ENCODE measurements at regions not wholly inside any gene's neighbourhood (a gene's known extent, or its start where the extent isn't known, plus 50 kb on each side); places are given as distances from the start of the nearest gene placed in this dataset.

DNA sequence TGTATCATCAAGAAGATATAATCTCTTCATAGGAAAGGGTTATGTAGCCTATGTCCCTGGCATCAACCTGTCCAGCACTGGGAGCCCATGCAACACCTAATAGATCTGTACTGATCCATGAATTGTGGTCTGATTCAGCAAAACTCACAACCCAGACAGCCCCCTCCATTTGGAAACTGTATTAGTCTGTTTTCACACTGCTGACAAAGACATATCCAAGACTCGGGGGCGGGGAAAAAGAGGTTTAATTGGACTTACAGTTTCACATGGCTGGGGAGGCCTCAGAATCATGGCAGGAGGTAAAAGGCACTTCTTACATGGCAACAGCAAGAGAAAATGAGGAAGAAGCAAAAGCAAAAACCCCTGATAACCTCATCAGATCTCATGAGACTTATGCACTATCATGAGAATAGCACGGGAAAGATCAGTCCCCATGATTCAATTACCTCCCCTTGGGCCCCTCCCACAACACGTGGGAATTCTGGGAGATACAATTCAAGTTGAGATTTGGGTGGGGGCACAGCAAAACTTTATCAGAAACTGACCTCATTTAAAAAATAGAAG, 83.3 kb downstream of the TRIM42 start:
- DNase-seq (ENCODE audit: low spot score): no peak
- in situ Hi-C loops (cut with MboI; ENCODE audit: low sequenced_read_pairs, unreplicated experiment): no loop called here
- TF ChIP-seq, protein P1, sequence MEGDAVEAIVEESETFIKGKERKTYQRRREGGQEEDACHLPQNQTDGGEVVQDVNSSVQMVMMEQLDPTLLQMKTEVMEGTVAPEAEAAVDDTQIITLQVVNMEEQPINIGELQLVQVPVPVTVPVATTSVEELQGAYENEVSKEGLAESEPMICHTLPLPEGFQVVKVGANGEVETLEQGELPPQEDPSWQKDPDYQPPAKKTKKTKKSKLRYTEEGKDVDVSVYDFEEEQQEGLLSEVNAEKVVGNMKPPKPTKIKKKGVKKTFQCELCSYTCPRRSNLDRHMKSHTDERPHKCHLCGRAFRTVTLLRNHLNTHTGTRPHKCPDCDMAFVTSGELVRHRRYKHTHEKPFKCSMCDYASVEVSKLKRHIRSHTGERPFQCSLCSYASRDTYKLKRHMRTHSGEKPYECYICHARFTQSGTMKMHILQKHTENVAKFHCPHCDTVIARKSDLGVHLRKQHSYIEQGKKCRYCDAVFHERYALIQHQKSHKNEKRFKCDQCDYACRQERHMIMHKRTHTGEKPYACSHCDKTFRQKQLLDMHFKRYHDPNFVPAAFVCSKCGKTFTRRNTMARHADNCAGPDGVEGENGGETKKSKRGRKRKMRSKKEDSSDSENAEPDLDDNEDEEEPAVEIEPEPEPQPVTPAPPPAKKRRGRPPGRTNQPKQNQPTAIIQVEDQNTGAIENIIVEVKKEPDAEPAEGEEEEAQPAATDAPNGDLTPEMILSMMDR (IDR thresholded peaks at IDR 0.05; ENCODE audit: borderline replicate concordance, control extremely low read depth, extremely low read depth, insufficient read depth, missing control alignments): no peak

DNA sequence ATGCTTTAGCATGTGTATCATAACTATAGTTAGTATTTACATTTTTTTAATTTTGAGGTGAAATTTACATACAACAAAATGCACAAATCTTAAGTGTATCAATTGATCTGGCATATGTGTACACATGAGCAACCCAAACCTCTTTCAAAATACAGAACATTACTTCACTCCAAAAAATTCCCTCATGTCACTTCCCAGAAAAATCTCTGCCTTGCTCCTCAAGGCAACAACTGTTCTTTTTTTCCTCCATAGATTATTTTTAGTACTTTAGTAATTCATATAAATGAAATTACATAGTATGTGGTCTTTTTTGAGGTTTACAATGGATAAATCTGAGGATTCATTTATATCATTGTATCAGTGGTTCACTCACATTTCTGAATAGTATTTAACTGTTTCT, 84.9 kb downstream of the TRIM42 start:
- in situ Hi-C loops (cut with MboI; ENCODE audit: low sequenced_read_pairs, unreplicated experiment): no loop called here
- DNase-seq (ENCODE audit: low spot score): no peak
- TF ChIP-seq, protein P1 (IDR thresholded peaks at IDR 0.05; ENCODE audit: borderline replicate concordance, control extremely low read depth, extremely low read depth, insufficient read depth, missing control alignments): no peak

DNA sequence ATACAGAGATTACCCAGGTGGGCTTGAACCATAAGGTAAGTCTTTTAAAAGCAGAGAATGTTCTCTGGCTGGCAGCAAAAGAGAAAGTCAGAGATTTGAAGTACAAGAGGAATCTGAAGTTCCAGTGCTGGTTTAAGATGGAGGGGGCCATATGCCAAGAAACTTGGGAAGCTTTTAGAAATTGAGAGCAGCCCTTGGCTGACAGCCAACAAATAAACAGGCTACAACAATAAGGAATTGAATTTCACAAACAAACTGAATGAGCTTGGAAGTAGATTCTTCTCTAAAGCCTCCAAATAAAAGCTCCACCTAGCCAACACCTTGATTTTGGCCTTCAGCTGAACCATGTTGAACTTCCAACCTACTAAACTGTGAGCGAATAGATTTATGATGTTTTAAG, 85.7 kb downstream of the TRIM42 start:
- DNase-seq (ENCODE audit: low spot score): no peak
- TF ChIP-seq, protein P1 (IDR thresholded peaks at IDR 0.05; ENCODE audit: borderline replicate concordance, control extremely low read depth, extremely low read depth, insufficient read depth, missing control alignments): no peak
- in situ Hi-C loops (cut with MboI; ENCODE audit: low sequenced_read_pairs, unreplicated experiment): no loop called here

DNA sequence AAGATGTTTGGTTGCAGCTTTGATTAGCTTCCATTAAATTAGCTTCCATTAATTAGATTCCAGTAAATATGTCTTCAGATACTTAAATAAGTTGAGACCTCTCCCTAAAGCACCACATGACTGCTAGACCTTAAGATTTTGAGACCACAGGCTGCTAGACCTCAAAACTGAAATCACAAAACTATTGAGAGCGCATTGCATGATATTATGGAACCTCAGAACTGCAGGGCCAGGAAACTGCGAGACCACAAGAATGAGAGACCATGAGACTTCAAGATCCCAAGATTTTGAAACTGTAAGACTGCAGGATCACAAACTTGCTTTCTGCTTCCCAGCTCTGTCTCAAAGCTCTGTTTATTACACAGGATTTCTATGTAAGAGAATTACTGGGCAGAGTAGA, 87.4 kb downstream of the TRIM42 start:
- TF ChIP-seq, protein P1 (IDR thresholded peaks at IDR 0.05; ENCODE audit: borderline replicate concordance, control extremely low read depth, extremely low read depth, insufficient read depth, missing control alignments): no peak
- in situ Hi-C loops (cut with MboI; ENCODE audit: low sequenced_read_pairs, unreplicated experiment): no loop called here
- no peak for DNase-seq (ENCODE audit: low spot score)

DNA sequence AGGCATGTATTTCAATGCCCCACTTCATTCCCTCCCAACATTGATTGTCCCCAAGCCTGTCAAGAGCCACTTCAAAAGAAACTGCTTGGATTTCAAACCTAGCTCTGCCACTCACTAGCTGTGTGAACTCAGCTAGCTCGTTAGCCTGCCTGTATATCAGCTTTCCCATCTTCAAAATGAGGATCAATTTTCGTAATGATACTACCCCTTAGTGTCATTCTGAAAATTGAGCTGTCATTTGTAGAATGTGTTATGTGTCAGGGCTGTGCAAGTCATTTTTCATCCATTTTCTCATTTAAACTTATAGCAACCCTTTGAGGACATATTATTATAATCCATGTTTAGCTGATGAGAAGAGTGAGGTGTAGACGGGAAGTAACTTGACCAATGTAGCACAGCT, 88.6 kb downstream of the TRIM42 start:
- in situ Hi-C loops (cut with MboI; ENCODE audit: low sequenced_read_pairs, unreplicated experiment): no loop called here
- no peak for DNase-seq (ENCODE audit: low spot score)
- TF ChIP-seq, protein P1 (IDR thresholded peaks at IDR 0.05; ENCODE audit: borderline replicate concordance, control extremely low read depth, extremely low read depth, insufficient read depth, missing control alignments): no peak

DNA sequence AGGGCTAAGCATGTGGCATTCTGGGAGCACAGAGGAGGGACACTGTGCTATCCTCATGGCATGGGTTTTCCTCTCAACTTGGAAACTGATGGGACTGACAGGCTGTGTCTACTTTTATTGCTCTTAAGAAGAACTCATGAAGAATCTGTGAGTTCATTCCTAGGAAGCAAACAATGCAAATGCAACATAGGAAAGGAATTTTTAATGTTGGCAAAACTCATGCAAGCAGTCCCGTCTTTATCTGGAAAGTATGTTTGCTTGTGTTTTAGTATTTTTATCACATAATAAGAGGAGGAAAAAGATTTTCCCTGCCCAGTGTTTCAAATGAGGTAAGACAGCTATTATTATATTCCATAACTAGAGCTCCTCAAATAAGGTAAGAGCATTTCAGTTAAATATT, 89.7 kb downstream of the TRIM42 start:
- in situ Hi-C loops (cut with MboI; ENCODE audit: low sequenced_read_pairs, unreplicated experiment): no loop called here
- TF ChIP-seq, protein P1 (IDR thresholded peaks at IDR 0.05; ENCODE audit: borderline replicate concordance, control extremely low read depth, extremely low read depth, insufficient read depth, missing control alignments): no peak
- no peak for DNase-seq (ENCODE audit: low spot score)

DNA sequence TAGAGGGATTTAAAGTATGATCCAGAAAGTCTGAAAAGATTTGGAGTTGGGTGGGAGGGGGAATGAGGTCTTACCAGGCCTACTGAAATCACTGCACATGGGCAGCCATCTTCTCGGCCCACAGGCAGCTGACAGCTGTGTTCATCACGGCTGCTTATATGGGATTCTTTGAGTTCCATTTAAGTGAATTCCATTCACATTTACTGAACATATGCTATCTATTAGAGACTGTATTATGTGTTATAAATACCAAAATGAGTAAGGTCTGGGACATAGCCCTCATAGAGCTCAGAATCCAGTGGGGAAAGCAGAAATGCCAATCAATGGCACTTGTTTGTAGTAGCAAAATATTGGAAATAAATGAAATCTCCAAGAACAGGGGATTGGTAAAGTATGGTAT, 91.1 kb downstream of the TRIM42 start:
- TF ChIP-seq, protein P1 (IDR thresholded peaks at IDR 0.05; ENCODE audit: borderline replicate concordance, control extremely low read depth, extremely low read depth, insufficient read depth, missing control alignments): no peak
- DNase-seq (ENCODE audit: low spot score): no peak
- in situ Hi-C loops (cut with MboI; ENCODE audit: low sequenced_read_pairs, unreplicated experiment): no loop called here

All from GM13976 (cell line).